HG02943 (cell line): ENCODE measurements at regions not wholly inside any gene's neighbourhood (a gene's known extent, or its start where the extent isn't known, plus 50 kb on each side); places are given as distances from the start of the nearest gene placed in this dataset.

ENCODE experiments used
- ATAC-seq: cut with Tn5 transposase; IDR thresholded peaks from one replicate; pipeline ENCODE4 v1.9.1; 2021; ENCODE audit warnings: mild to moderate bottlenecking, low read depth, moderate library complexity; ENCODE audit not compliant: unreplicated experiment

GRCh38 chr4:152164561-152164960, 371.3 kb downstream of the FBXW7 start:
- no peak for ATAC-seq

GRCh38 chr4:152162331-152162697, 373.6 kb downstream of the FBXW7 start:
- no peak for ATAC-seq

- no peak for ATAC-seq
Measured at GRCh38 chr4:152161676-152162330, 374.1 kb downstream of the FBXW7 start.

DNA sequence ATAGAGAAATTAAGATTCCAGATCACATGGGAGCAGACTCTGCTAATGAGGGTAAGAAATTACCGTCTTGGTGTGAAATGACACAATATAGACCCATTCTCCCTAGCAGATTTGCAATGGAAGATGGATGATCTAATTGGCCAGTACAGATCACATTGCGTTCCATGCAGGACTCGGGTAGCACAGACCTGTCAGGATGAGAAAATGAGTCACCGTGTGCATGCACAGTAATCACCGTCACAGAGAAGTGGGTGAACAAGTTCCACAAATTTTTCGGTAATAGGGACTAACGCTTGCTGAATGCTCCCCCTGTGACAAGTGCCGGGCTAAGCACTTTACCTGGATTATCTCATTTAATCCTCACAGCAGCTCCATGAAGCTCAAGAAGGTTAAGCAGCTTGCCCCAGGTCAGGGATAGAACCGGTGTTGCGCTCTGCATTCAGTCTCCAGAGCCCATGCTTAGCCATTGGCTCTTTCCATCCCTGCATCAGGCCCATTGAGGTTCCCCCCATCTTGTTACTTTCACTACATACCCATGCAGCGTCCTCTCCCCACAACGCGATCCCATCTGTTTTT, 375.6 kb downstream of the FBXW7 start:
- ATAC-seq: no peak

- no peak for ATAC-seq
Measured at GRCh38 chr4:152159773-152160172, 376.1 kb downstream of the FBXW7 start.

- no peak for ATAC-seq
Measured at GRCh38 chr4:152158225-152158624, 377.7 kb downstream of the FBXW7 start.

- no peak for ATAC-seq
Measured at GRCh38 chr4:152157629-152158028, 378.3 kb downstream of the FBXW7 start.

- ATAC-seq: no peak
Measured at GRCh38 chr4:152156442-152156841, 379.4 kb downstream of the FBXW7 start.

GRCh38 chr4:152155070-152155469, 380.8 kb downstream of the FBXW7 start:
- no peak for ATAC-seq

DNA sequence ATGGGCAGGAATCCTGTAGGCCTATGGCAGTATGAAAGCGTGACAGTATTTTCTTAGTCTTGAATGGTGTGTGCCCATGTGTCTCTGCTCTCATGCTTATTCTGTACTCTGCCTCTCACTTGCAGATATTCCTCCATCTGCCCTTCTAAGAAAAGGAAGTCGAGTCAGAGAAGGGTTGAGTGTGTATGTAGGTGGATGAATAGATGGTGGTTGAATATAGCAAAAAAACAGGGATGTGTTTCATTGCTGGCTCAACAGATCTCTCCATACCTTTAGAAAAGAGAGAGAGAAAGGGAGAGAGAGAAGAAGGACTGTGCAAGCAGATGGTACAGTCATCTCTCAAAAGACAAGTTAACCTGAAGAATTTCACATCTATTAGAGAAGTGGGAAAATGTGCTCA, 381.5 kb downstream of the FBXW7 start:
- no peak for ATAC-seq

GRCh38 chr4:152153476-152154270, 382.2 kb downstream of the FBXW7 start:
- ATAC-seq: no peak

GRCh38 chr4:152150214-152150613, 385.7 kb downstream of the FBXW7 start:
- no peak for ATAC-seq

GRCh38 chr4:152149745-152150144, 386.1 kb downstream of the FBXW7 start:
- ATAC-seq: no peak

GRCh38 chr4:152148057-152148456, 387.2 kb upstream of the GATB start:
- ATAC-seq: no peak

DNA sequence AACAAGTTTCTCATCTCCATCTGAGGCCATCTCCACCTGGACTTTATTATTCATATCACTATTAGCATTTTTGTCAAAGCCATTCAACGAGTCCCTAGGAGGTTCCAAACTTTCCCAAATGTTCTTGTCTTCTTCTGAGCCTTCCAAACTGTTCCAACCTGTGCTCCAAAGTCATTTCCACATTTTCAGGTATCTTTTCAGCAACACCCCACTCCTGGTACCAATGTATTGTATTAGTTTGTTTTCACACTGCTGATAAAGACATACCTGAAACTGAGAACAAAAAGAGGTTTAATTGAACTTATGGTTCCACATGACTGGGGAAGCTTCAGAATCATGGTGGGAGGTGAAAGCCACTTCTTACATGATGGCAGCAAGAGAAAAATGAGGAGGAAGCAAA, 385.4 kb upstream of the GATB start:
- ATAC-seq: no peak

GRCh38 chr4:152143806-152144205, 383.0 kb upstream of the GATB start:
- no peak for ATAC-seq

- ATAC-seq: no peak
Measured at GRCh38 chr4:152138451-152138850, 377.6 kb upstream of the GATB start.

DNA sequence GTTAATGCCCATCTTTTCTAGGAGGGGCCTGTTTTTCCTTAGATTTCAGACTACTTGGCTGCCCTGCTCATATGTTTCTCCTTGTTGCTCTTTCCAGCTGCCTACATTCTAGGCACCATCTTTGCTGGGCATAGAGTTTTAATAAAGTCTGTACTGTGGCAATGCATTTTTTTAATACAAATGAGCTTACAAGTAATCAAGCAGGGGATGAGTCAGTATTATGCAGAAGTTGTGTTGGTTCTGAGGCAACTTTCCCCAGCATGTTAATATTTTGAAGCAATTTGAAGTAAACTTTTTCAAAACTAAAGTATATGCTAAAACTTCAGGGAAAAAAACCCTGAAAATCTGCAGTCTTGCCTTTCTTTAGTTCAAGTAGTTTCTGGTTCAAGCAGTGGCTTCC, 372.0 kb upstream of the GATB start:
- ATAC-seq: no peak

DNA sequence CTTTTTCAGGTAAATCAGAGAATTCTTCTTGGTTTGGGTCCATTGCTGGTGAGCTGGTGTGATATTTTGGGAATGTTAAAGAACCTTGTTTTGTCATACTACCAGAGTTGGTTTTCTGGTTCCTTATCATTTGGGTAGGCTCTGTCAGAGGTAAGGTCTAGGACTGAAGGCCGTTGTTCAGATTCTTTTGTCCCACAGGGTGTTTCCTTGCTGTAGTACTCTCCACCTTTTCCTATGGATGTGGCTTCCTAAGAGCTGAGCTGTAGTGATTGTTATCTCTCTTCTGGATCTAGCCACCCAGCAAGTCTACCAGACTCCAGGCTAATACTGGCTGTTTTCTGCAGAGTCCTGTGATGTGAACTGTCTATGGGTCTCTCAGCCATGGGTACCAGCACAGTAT, 367.5 kb upstream of the GATB start:
- no peak for ATAC-seq

GRCh38 chr4:152126238-152126637, 365.4 kb upstream of the GATB start:
- no peak for ATAC-seq

DNA sequence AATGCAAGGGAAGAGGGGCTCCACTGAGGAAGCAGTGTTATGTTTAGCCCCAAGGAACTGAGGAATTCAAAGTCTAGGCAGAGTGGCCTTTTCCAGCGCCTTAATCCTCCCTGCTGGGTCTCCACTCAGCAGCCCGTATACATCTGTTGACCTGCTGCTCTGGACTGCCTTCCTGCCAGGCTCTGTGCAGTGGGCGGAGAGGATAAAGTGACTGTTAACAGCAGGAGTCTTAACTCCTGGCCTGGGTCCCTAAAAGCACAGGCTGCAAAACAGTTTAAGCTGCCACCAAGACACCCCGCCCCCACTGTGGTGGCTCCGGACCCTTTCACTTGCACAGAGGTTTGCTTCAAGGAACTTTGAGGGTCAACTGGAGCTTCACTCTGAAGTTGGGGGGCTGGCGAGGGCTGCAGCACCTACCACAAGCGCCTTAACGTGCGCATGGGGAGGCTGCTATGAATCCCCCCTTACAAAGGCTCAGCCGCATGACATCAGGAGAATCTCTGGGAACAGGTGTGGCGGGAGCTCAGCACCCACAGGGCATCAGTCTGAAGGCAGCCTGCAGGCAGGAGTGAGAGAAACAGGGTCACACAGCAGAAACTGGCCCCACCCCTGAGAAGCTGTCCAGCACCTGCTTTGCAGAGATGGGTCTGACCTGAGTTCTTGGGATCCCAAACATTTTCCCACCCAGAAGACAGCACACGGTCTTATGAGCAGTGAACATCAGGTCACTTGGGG, 358.2 kb upstream of the GATB start:
- ATAC-seq: no peak
